ENCODE measurements at regions not wholly inside any gene's neighbourhood (a gene's known extent, or its start where the extent isn't known, plus 50 kb on each side); places are given as distances from the start of the nearest gene placed in this dataset.

DNA sequence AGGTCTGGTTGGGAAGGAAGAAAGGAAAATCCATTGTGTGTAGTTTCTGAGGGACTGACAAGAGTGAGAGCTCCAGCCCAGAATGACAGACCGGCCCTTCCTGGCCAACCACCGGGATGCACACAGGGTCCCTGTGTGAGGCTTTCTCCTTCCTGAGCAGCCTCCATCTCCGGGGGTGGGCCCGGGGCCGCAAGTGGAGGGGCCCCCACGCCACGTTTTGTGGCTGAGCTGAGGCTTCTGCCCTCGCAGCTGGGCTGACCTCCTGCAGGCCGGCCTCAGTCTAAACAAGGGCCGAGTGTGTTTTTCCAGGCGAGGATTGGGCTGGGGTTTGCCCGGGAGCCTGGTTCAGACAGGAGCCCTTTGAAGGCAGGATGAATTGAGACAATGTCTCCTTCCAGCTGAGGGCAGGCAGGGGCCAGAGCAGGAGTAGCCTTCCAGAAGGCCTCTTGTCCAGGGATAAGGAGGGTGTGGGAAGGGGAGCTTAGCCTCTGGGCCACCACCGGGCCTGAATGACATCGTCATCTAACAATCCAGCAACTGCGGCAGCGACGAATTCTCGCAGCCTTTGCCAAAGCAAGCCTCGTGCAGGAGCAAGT, 96.5 kb upstream of the NCOR2 start:
- TF ChIP-seq, protein P1, sequence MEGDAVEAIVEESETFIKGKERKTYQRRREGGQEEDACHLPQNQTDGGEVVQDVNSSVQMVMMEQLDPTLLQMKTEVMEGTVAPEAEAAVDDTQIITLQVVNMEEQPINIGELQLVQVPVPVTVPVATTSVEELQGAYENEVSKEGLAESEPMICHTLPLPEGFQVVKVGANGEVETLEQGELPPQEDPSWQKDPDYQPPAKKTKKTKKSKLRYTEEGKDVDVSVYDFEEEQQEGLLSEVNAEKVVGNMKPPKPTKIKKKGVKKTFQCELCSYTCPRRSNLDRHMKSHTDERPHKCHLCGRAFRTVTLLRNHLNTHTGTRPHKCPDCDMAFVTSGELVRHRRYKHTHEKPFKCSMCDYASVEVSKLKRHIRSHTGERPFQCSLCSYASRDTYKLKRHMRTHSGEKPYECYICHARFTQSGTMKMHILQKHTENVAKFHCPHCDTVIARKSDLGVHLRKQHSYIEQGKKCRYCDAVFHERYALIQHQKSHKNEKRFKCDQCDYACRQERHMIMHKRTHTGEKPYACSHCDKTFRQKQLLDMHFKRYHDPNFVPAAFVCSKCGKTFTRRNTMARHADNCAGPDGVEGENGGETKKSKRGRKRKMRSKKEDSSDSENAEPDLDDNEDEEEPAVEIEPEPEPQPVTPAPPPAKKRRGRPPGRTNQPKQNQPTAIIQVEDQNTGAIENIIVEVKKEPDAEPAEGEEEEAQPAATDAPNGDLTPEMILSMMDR (IDR thresholded peaks at IDR 0.05; ENCODE audit: insufficient read depth, low read depth, low read length, missing control alignments), result no peak
- H3K4me3 ChIP-seq (ENCODE audit: low read depth, low read length), result no peak overlapping the region
- DNase-seq (ENCODE audit: low read depth), result no peak

DNA sequence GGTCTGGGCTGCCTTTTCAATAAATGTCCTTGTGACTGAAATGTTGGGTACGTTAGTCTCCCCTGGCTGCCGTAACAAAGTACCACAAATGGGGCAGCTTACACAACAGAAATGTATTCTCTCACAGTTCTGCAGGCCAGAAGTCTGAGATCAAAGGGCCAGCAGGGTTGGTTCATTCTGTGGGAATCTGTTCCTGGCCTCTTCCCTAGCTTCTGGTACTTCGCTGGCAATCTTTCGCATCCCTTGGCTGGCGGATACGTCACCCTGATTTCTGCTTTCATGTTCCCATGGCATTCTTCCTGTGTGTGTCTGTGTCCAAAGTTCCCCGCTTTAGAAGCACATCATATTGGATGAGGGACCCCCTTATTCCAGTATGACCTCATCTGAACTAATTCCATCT, 95.8 kb upstream of the NCOR2 start:
- no peak overlapping the region for H3K4me3 ChIP-seq (ENCODE audit: low read depth, low read length)
- DNase-seq (ENCODE audit: low read depth), result no peak
- TF ChIP-seq, protein P1 (IDR thresholded peaks at IDR 0.05; ENCODE audit: insufficient read depth, low read depth, low read length, missing control alignments), result no peak

DNA sequence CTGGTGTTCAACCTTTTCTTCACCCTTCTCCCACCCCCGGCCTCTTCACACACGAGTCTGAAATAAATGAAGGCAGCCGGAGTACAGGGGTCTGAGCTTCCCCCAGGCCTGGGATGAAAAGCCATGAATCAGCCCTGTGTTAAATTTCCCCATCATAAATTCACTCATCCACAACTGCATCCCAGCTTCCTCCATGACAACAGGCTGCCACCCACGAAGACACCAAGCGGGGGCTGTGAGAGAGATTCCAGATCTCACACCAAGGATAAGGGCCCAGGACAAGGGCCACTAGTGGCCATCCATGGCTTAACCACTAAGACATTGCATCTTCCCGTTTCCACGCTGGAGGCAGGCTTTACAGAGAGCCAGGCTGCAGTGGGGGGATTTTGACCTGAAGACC, 93.9 kb upstream of the NCOR2 start:
- TF ChIP-seq, protein P1 (IDR thresholded peaks at IDR 0.05; ENCODE audit: insufficient read depth, low read depth, low read length, missing control alignments), result no peak
- H3K4me3 ChIP-seq (ENCODE audit: low read depth, low read length), result no peak overlapping the region
- no peak for DNase-seq (ENCODE audit: low read depth)

DNA sequence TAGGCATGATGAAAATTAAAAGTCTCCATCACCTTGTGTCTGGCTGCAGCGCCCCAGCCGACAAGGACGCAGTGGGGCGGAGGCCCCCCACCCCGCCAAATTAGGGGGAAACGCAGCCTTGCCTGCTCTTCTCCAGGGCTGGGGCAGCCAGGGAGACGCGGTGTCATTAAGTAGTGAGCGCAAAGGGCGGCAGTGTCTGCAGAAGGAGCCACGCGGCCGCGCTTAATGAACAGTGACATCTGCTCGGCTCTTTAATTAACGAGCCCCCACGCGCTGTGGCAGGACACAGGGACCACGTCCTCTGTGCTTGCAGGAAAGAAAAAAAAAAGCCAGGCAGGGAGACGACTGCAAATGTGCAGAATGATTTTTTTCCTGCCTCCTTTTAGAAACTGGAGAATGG, 93.4 kb upstream of the NCOR2 start:
- no peak overlapping the region for H3K4me3 ChIP-seq (ENCODE audit: low read depth, low read length)
- DNase-seq (ENCODE audit: low read depth), result no peak

DNA sequence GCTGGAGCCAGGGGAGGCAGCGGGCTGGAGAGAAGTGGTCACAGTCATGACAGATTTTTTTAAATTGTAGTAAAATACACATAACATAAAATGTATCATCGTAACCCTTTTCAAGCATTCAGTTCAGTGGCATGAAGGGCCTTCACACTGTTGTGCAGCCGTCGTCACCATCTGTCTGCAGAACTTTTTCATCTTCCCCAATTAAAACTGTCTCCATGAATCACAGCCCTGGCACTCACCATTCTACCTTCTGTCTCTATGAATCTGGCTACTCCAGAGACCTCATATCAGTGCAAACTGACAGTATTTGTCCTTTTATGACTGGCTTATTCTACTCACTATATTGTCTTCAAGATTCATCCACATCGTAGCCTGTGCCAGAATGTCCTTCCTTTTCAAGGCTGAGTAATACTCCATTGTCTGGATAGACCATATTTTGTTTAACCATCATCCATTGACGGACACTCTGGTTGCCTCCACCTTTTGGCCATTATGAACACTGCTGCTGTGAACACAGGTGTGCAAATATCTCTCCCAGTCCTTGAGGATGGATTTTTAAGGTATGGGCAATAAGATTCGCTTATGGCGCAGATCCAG, 91.5 kb upstream of the NCOR2 start:
- no peak for DNase-seq (ENCODE audit: low read depth)
- TF ChIP-seq, protein P1 (IDR thresholded peaks at IDR 0.05; ENCODE audit: insufficient read depth, low read depth, low read length, missing control alignments), result no peak
- H3K4me3 ChIP-seq (ENCODE audit: low read depth, low read length), result no peak overlapping the region

More for the DNA sequence above, 93.4 kb upstream of the NCOR2 start:
- TF ChIP-seq, protein P1 (IDR thresholded peaks at IDR 0.05; ENCODE audit: insufficient read depth, low read depth, low read length, missing control alignments), result no peak

DNA sequence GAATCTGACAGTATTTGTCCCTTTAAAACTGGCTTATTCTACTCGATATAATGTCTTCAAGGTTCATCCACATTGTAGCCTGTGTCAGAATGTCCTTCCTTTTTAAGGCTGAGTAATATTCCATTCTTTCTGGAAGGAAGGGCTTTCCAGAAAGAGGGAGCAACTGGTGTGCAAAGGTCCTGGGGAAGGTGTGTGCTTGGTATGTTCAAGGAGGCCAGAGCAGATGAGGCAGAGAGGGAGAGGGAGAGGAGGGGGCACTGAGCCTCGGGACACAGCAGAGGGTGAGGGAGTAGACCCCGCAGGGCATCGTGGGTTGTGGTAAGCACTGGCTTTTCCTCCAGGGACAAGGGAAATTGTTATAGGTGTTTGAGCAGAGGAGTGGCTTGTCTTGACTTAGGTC, 90.9 kb upstream of the NCOR2 start:
- DNase-seq (ENCODE audit: low read depth), result no peak
- no peak overlapping the region for H3K4me3 ChIP-seq (ENCODE audit: low read depth, low read length)
- TF ChIP-seq, protein P1 (IDR thresholded peaks at IDR 0.05; ENCODE audit: insufficient read depth, low read depth, low read length, missing control alignments), result no peak

DNA sequence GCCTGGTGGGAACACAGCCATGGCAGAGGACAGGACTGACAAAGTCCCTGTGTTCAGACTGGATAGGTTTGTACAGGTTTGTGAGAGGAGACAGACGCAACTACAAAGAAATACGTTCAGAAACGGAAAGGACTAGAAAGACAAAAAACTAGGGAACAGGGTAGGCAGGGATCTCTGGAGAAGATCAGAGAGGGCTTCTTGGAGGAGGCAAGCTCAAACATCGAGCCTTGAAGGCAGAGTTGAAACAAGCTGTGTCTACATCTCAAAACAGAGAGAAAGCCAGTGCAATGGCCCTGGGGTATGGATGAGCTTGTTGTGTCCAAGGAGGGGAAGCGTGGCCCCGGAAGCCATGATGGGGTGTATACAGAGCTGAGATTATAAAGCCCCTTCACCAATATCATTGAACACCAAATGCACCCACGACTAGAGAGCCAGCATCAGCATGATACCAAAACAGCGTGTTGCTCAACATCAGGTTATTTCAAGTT, 89.6 kb upstream of the NCOR2 start:
- TF ChIP-seq, protein P1 (IDR thresholded peaks at IDR 0.05; ENCODE audit: insufficient read depth, low read depth, low read length, missing control alignments), result no peak
- no peak overlapping the region for H3K4me3 ChIP-seq (ENCODE audit: low read depth, low read length)
- DNase-seq (ENCODE audit: low read depth), result no peak
